ENCODE measurements at regions not wholly inside any gene's neighbourhood (a gene's known extent, or its start where the extent isn't known, plus 50 kb on each side); places are given as distances from the start of the nearest gene placed in this dataset.
"Not testable (repeated sequence)": the region's sequence is repeated elsewhere in the genome, so short reads cannot be mapped to it uniquely, and the experiment has no call there.

- Mint-ChIP-seq H3K27ac (no peak overlapping the region), H3K36me3 (ENCODE audit: low read depth) (no peaks in the 10 kb centered on the region), H3K27me3 (no peaks in the 10 kb centered on the region), H3K4me1 (no peaks in the 10 kb centered on the region), H3K9me3 (peaks cover 4% of the 10 kb centered on the region), H3K4me3 (no peak overlapping the region)
- ATAC-seq (replicated peaks): no peak
These were observed 205.5 kb upstream of the CNTNAP4 start for GRCh38 chr16:76071690-76072089.

GRCh38 chr16:76081967-76082366 lies 195.2 kb upstream of the CNTNAP4 start:
- ATAC-seq (replicated peaks): no peak
- H3K4me3 Mint-ChIP-seq: no peak overlapping the region
- H3K4me1 Mint-ChIP-seq: no peaks in the 10 kb centered on the region
- H3K9me3 Mint-ChIP-seq: no peaks in the 10 kb centered on the region
- no peak overlapping the region for H3K27ac Mint-ChIP-seq
- H3K27me3 Mint-ChIP-seq: no peaks in the 10 kb centered on the region
- H3K36me3 Mint-ChIP-seq (ENCODE audit: low read depth): no peaks in the 10 kb centered on the region

- H3K9me3 Mint-ChIP-seq: peaks cover 17% of the 10 kb centered on the region
- no peaks in the 10 kb centered on the region for H3K27me3 Mint-ChIP-seq
- no peak overlapping the region for H3K27ac Mint-ChIP-seq
- H3K4me1 Mint-ChIP-seq: no peaks in the 10 kb centered on the region
- H3K4me3 Mint-ChIP-seq: no peak overlapping the region
- no peak for ATAC-seq (replicated peaks)
- no peaks in the 10 kb centered on the region for H3K36me3 Mint-ChIP-seq (ENCODE audit: low read depth)
These were observed 170.6 kb upstream of the CNTNAP4 start for GRCh38 chr16:76106647-76107046.

DNA sequence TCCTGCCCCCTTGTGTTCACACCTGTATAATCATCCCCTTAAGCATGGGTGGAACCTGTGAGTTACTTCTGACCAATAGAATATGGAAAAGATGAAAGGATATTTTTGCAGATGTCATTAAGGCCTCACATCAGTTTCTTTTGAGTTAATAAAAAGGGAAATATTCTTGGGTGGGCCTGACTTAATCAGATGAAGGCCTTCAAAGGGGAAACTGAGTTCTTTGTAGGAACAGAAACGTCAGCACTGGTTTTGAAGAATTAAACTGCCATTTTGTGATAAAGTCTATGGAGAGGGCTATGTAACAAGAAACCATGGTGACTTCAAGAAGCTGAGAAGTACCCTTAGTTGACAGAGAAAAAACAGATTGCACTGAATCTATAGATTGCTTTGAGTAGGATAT lies 168.7 kb upstream of the CNTNAP4 start:
- no peak overlapping the region for H3K4me3 Mint-ChIP-seq
- no peak for ATAC-seq (replicated peaks)
- no peaks in the 10 kb centered on the region for H3K36me3 Mint-ChIP-seq (ENCODE audit: low read depth)
- peaks cover 4% of the 10 kb centered on the region for H3K9me3 Mint-ChIP-seq
- no peaks in the 10 kb centered on the region for H3K4me1 Mint-ChIP-seq
- H3K27me3 Mint-ChIP-seq: no peaks in the 10 kb centered on the region
- H3K27ac Mint-ChIP-seq: no peak overlapping the region

- no peak for ATAC-seq (replicated peaks)
- Mint-ChIP-seq H3K27me3 (no peaks in the 10 kb centered on the region), H3K4me1 (no peaks in the 10 kb centered on the region), H3K27ac (no peak overlapping the region), H3K36me3 (ENCODE audit: low read depth) (no peaks in the 10 kb centered on the region), H3K4me3 (no peak overlapping the region), H3K9me3 (peaks cover 14% of the 10 kb centered on the region)
These were observed 162.5 kb upstream of the CNTNAP4 start for GRCh38 chr16:76114681-76115080.

DNA sequence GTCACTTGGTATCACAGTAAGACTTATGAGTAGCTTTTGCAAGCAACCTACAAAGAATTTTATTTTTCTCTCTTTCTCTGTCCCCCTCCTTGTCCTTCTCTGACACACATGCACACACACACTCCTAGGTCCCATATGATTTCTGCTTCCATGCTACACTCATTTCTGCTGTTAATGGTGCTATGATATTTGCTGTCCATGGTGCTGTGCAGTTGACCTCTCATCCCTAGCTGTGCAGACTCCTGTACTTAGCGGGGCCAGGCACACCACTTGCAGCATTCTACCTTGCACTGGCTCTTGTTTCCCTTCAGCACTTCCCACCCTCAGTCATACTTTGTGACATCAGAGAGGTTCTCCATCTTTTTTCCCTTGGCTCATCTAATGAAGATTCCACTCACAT lies 158.9 kb upstream of the CNTNAP4 start:
- H3K36me3 Mint-ChIP-seq (ENCODE audit: low read depth): no peaks in the 10 kb centered on the region
- ATAC-seq (replicated peaks): no peak
- H3K9me3 Mint-ChIP-seq: peaks cover 14% of the 10 kb centered on the region
- no peak overlapping the region for H3K27ac Mint-ChIP-seq
- H3K4me1 Mint-ChIP-seq: no peaks in the 10 kb centered on the region
- no peaks in the 10 kb centered on the region for H3K27me3 Mint-ChIP-seq
- no peak overlapping the region for H3K4me3 Mint-ChIP-seq

DNA sequence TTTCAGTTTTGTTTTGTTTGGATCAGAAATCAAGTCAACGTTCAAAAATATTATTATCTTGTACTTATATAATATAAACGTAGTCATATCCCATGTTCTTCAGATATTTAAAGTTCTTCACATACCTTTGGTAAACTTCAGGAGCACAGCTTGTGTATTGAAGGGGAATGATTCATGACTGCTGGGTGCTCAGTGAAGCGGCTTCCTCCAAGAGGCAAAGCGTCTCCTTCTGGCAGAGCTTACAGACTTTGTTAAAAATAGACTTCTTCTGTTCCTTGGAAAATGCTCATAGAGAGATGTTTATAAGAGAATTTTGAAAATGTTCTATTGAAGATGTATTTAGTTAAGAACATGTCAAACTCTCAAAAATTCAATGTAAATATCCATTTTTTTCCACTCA lies 155.6 kb upstream of the CNTNAP4 start:
- Mint-ChIP-seq H3K27ac (no peak overlapping the region), H3K36me3 (ENCODE audit: low read depth) (no peaks in the 10 kb centered on the region), H3K9me3 (peaks cover 13% of the 10 kb centered on the region), H3K27me3 (no peaks in the 10 kb centered on the region), H3K4me1 (no peaks in the 10 kb centered on the region), H3K4me3 (no peak overlapping the region)
- ATAC-seq (replicated peaks): no peak

GRCh38 chr16:76123966-76124365 lies 153.2 kb upstream of the CNTNAP4 start:
- Mint-ChIP-seq H3K36me3 (ENCODE audit: low read depth) (no peaks in the 10 kb centered on the region), H3K27ac (no peak overlapping the region), H3K4me3 (no peak overlapping the region), H3K27me3 (no peaks in the 10 kb centered on the region), H3K4me1 (no peaks in the 10 kb centered on the region), H3K9me3 (peaks cover 4% of the 10 kb centered on the region)
- ATAC-seq (replicated peaks): no peak

GRCh38 chr16:76125871-76126270 lies 151.3 kb upstream of the CNTNAP4 start:
- no peaks in the 10 kb centered on the region for H3K27me3 Mint-ChIP-seq
- peaks cover 4% of the 10 kb centered on the region for H3K9me3 Mint-ChIP-seq
- no peak overlapping the region for H3K4me3 Mint-ChIP-seq
- H3K4me1 Mint-ChIP-seq: no peaks in the 10 kb centered on the region
- no peak overlapping the region for H3K27ac Mint-ChIP-seq
- no peaks in the 10 kb centered on the region for H3K36me3 Mint-ChIP-seq (ENCODE audit: low read depth)
- ATAC-seq (replicated peaks): no peak

DNA sequence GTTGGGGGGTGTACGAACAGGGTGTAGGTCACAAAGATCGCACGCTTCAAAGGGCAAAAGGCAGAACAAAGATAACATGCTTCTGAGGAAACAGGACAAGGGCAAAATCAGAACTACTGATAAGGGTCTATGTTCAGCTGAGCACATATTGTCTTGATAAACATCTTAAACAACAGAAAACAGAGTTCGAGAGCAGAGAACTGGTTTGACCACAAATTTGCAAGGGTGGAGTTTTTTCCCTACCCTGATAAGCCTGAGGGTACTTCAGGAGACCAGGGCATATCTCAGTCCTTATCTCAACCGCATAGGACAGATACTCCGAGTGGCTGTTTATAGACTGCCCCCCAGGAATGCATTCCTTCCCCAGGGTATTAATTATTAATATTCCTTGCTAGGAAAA lies 139.1 kb upstream of the CNTNAP4 start:
- ATAC-seq (replicated peaks); H3K27ac Mint-ChIP-seq; H3K4me1 Mint-ChIP-seq; H3K9me3 Mint-ChIP-seq; H3K27me3 Mint-ChIP-seq; H3K4me3 Mint-ChIP-seq; H3K36me3 Mint-ChIP-seq (ENCODE audit: low read depth): not testable (repeated sequence)

DNA sequence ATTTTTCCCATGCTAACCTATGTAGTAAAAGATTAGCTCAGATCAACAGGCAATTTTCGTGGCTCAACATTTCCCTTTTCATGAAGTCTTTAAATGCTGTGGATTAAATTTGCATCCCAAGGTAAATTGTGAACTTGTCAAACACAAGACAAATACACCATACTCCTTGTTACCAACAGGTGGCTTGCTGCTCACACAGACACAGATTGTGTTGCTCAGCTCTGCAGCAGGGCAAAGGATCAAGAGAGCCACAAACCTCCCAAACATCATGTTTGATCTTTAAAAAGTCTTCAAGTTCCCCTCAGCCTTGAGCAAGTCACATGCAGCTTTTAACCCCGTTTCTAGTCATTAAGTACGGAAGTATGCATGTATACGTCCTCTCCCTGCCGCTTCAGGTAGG lies 119.6 kb upstream of the CNTNAP4 start:
- no peaks in the 10 kb centered on the region for H3K36me3 Mint-ChIP-seq (ENCODE audit: low read depth)
- H3K4me3 Mint-ChIP-seq: no peak overlapping the region
- H3K4me1 Mint-ChIP-seq: no peaks in the 10 kb centered on the region
- no peaks in the 10 kb centered on the region for H3K27me3 Mint-ChIP-seq
- ATAC-seq (replicated peaks): no peak
- no peaks in the 10 kb centered on the region for H3K9me3 Mint-ChIP-seq
- no peak overlapping the region for H3K27ac Mint-ChIP-seq

DNA sequence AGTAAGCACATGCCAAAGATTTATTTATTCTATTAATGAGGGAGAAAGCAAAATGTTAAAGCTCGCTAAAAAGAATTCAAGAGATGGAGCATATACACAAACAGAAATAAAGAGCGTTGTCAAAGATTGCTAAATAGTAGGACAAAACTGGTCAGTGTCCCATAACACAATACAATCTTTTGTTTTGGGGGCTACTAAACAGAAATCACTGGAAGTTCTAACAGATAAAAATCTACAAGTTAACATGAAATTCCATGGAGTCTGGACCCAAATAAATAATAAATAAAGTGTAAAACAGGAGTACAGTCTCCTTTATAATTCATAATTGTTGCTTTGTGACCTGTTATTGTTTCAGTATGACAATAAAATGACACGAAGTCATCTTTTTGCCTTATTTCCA lies 115.2 kb upstream of the CNTNAP4 start:
- Mint-ChIP-seq H3K9me3 (peaks cover 4% of the 10 kb centered on the region), H3K27ac (no peak overlapping the region), H3K36me3 (ENCODE audit: low read depth) (no peaks in the 10 kb centered on the region), H3K27me3 (no peaks in the 10 kb centered on the region), H3K4me1 (no peaks in the 10 kb centered on the region), H3K4me3 (no peak overlapping the region)
- ATAC-seq (replicated peaks): no peak

- H3K4me1 Mint-ChIP-seq: no peaks in the 10 kb centered on the region
- H3K27me3 Mint-ChIP-seq: no peaks in the 10 kb centered on the region
- H3K9me3 Mint-ChIP-seq: peaks cover 4% of the 10 kb centered on the region
- H3K27ac Mint-ChIP-seq: no peak overlapping the region
- H3K4me3 Mint-ChIP-seq: no peak overlapping the region
- no peaks in the 10 kb centered on the region for H3K36me3 Mint-ChIP-seq (ENCODE audit: low read depth)
- ATAC-seq (replicated peaks): no peak
These were observed 112.1 kb upstream of the CNTNAP4 start for GRCh38 chr16:76164970-76165558.

GRCh38 chr16:76175718-76176117 lies 101.5 kb upstream of the CNTNAP4 start:
- Mint-ChIP-seq H3K27me3 (no peaks in the 10 kb centered on the region), H3K9me3 (peaks cover 15% of the 10 kb centered on the region), H3K27ac (no peak overlapping the region), H3K4me3 (no peak overlapping the region), H3K36me3 (ENCODE audit: low read depth) (no peaks in the 10 kb centered on the region), H3K4me1 (no peaks in the 10 kb centered on the region)
- ATAC-seq (replicated peaks): no peak

DNA sequence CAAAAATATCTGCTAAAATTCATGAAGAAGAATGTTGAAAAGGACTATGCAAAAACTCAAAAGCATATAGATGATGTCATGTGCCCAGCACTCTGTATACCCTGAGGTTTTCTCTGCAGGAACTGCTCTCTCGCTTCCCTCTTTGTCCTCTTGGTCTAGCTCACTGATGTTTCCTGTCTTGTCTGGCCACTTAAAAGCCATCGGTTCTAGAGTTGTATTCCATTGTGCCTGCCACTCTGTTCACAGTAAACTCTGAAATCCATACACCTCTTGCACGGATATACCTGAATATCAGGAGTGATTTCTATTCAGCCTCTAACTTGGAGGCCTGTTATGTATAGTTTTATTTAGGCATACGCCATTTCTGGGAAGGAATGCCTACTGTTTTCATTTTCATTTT lies 101.0 kb upstream of the CNTNAP4 start:
- H3K36me3 Mint-ChIP-seq (ENCODE audit: low read depth): no peaks in the 10 kb centered on the region
- no peaks in the 10 kb centered on the region for H3K4me1 Mint-ChIP-seq
- peaks cover 13% of the 10 kb centered on the region for H3K9me3 Mint-ChIP-seq
- ATAC-seq (replicated peaks): no peak
- no peaks in the 10 kb centered on the region for H3K27me3 Mint-ChIP-seq
- no peak overlapping the region for H3K27ac Mint-ChIP-seq
- H3K4me3 Mint-ChIP-seq: no peak overlapping the region

DNA sequence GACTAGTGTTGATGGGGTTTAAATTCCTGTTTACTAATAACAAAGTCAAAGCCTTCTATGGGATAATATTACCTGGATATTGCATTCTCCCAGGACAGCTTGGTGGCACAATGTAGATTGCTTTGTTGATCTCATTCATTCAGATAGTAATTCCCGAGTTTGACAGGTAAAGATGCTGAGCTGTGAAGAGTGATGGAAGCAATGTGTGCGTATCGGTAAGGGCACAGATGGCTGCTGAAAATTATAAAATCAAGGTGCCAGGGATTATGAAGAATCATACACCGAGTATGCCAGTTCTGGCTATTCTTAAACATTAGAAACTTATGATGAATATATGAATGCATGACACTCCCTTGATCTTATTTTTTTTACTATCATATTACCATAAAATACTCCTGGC lies 100.6 kb upstream of the CNTNAP4 start:
- no peak overlapping the region for H3K27ac Mint-ChIP-seq
- peaks cover 13% of the 10 kb centered on the region for H3K9me3 Mint-ChIP-seq

More for the DNA sequence above, 100.6 kb upstream of the CNTNAP4 start:
- Mint-ChIP-seq H3K4me3 (no peak overlapping the region), H3K36me3 (ENCODE audit: low read depth) (no peaks in the 10 kb centered on the region), H3K4me1 (no peaks in the 10 kb centered on the region), H3K27me3 (no peaks in the 10 kb centered on the region)
- ATAC-seq (replicated peaks): no peak

Data from activated T-helper 17 cell treated with anti-CD3 and anti-CD28 coated beads, Interleukin-2, amount 50 U/mL, for 72 hours (primary cell).